Endothelial cell of umbilical vein (primary cell): ENCODE measurements at regions not wholly inside any gene's neighbourhood (a gene's known extent, or its start where the extent isn't known, plus 50 kb on each side); places are given as distances from the start of the nearest gene placed in this dataset.

ENCODE experiments used
- BruUV-seq: library from RNA; stranded (reverse); fragments of 400-500 nt; replicated peaks from 2 replicates; lab custom pipeline; 2021; lab: Mats Ljungman, UMichigan
- CTCF ChIA-PET: fragments of 300-600, 350-600 bp; sonication (Branson Sonifier 250); formaldehyde crosslinking; loops from one replicate; lab custom pipeline; 2021; ENCODE audit warnings: antibody characterized with exemption, inconsistent platforms; lab: Charles Lee
- POLR2A ChIA-PET: fragments of 300-600, 350-600 bp; sonication (Branson Sonifier 250); formaldehyde crosslinking; loops from one replicate; lab custom pipeline; 2021; ENCODE audit warnings: antibody characterized with exemption, inconsistent platforms; lab: Charles Lee
- DNase-seq: peaks from one replicate; pipeline ENCODE4 v3.0.0-alpha.2; 2011; ENCODE audit warnings: low read depth, low spot score
- FAIRE-seq: peaks from 2 replicates; lab custom pipeline; 2011; peaks lifted over from hg19 to GRCh38; lab: Jason Lieb, UNC
- H2AFZ ChIP-seq: 2 replicates; pipeline ENCODE4 v1.6.0; 2012; ENCODE audit warnings: low read depth, low read length, control low read depth, inconsistent platforms
- H3K27ac ChIP-seq: 2 replicates; pipeline ENCODE4 v1.5.1; 2011; ENCODE audit warnings: low read depth, mild to moderate bottlenecking, control low read depth, low read length, moderate library complexity; ENCODE audit not compliant: insufficient read depth
- H3K27me3 ChIP-seq, 2 experiments: 2 replicates each; pipeline versions ENCODE4 v1.6.0 to v1.6.1; 2011; ENCODE audit warnings: low read length in 2 of 2, mixed read lengths in 1 of 2; ENCODE audit not compliant: control insufficient read depth in 2 of 2, insufficient read depth in 2 of 2
- H3K36me3 ChIP-seq, 2 experiments: 2 replicates in 1 of 2; 3 replicates in 1 of 2; pipeline ENCODE4 v1.5.1; 2011; ENCODE audit warnings: low read length in 2 of 2, mild to moderate bottlenecking in 1 of 2, moderate library complexity in 1 of 2; ENCODE audit not compliant: control insufficient read depth in 2 of 2, insufficient read depth in 2 of 2; ENCODE audit errors: extremely low read depth in 1 of 2
- H3K4me1 ChIP-seq: 3 replicates; pipeline ENCODE4 v1.5.1; 2011; ENCODE audit warnings: mild to moderate bottlenecking, low read length; ENCODE audit not compliant: control insufficient read depth, insufficient read depth; ENCODE audit errors: extremely low read depth
- H3K4me2 ChIP-seq: 2 replicates; pipeline ENCODE4 v1.6.1; 2011; ENCODE audit warnings: low read length, control low read depth, mixed read lengths; ENCODE audit not compliant: insufficient read depth
- H3K4me3 ChIP-seq, 3 experiments: fragments of 200-600 bp in 1 of 3; sonication (generic), shearing (Covaris generic) in 1 of 3; replicated peaks in 1 of 3; 2 replicates each; pipeline ENCODE4 v1.5.1; 2011 to 2016; ENCODE audit warnings: control low read depth in 3 of 3, low read length in 3 of 3, mild to moderate bottlenecking in 2 of 3, inconsistent platforms in 1 of 3, low read depth in 1 of 3, moderate library complexity in 1 of 3; ENCODE audit not compliant: insufficient read depth in 1 of 3
- H3K79me2 ChIP-seq: 2 replicates; pipeline ENCODE4 v1.6.0; 2012; ENCODE audit warnings: low read length, inconsistent platforms; ENCODE audit not compliant: control insufficient read depth, insufficient read depth
- H3K9ac ChIP-seq: replicated peaks from 2 replicates; pipeline ENCODE3; 2011; ENCODE audit warnings: low read length, control low read depth; ENCODE audit not compliant: insufficient read depth; ENCODE audit errors: extremely low read depth
- H3K9me1 ChIP-seq: replicated peaks from 3 replicates; pipeline ENCODE4 v1.6.0; 2011; ENCODE audit warnings: mild to moderate bottlenecking, low read length; ENCODE audit not compliant: control insufficient read depth, insufficient read depth; ENCODE audit errors: extremely low read depth
- H3K9me3 ChIP-seq: replicated peaks from 2 replicates; pipeline ENCODE4 v1.5.1; 2012; ENCODE audit warnings: low read length, inconsistent platforms; ENCODE audit not compliant: control insufficient read depth, insufficient read depth
- H4K20me1 ChIP-seq: replicated peaks from 2 replicates; pipeline ENCODE3; 2011; ENCODE audit warnings: mild to moderate bottlenecking, low read length; ENCODE audit not compliant: control insufficient read depth, insufficient read depth; ENCODE audit errors: extremely low read depth
- EZH2 ChIP-seq: IDR thresholded peaks from 2 replicates; pipeline ENCODE4 v1.6.1; 2012; ENCODE audit warnings: borderline replicate concordance, low read depth, mild to moderate bottlenecking, moderate library complexity, low read length, inconsistent platforms; ENCODE audit not compliant: severe bottlenecking
- FOS ChIP-seq: IDR thresholded peaks from 2 replicates; pipeline ENCODE4 v1.6.1; 2011; ENCODE audit warnings: mild to moderate bottlenecking, low read length, moderate library complexity, borderline replicate concordance; ENCODE audit not compliant: insufficient read depth
- GATA2 ChIP-seq: IDR thresholded peaks from 2 replicates; pipeline ENCODE4 v1.7.0; 2011; ENCODE audit warnings: low read depth, mild to moderate bottlenecking, moderate library complexity, mixed read lengths, low read length; ENCODE audit not compliant: insufficient read length, insufficient read depth
- JUN ChIP-seq: IDR thresholded peaks from 2 replicates; pipeline ENCODE4 v1.6.1; 2011; ENCODE audit warnings: borderline replicate concordance, low read depth; ENCODE audit not compliant: insufficient read length, insufficient read depth
- MYC ChIP-seq: IDR thresholded peaks from one replicate; pipeline ENCODE4 v1.6.1; 2011; ENCODE audit warnings: mild to moderate bottlenecking, low read depth, low read length
- POLR2A ChIP-seq: IDR thresholded peaks from 2 replicates; pipeline ENCODE4 v1.6.1; 2012; ENCODE audit warnings: low read depth, mild to moderate bottlenecking, control low read depth, low read length
- POLR2AphosphoS5 ChIP-seq: IDR thresholded peaks from 2 replicates; pipeline ENCODE4 v1.6.1; 2012; ENCODE audit warnings: low read depth, mild to moderate bottlenecking, control low read depth, low read length, moderate library complexity; ENCODE audit not compliant: insufficient read depth
- dilution Hi-C: fragments of 300-500 bp; cut with MboI; formaldehyde crosslinking; loops from one replicate; pipeline ENCODE4 v1.15.0; 2019; ENCODE audit warnings: low sequenced_read_pairs; ENCODE audit not compliant: extremely low pct_ligation_motif_present
- intact Hi-C: fragments of 100-400 bp; cut with micrococcal nuclease; formaldehyde crosslinking; loops from one replicate; pipeline ENCODE4 v1.10.0; 2022
- TF ChIP-seq, protein P1 (sequence below): IDR thresholded peaks from 2 replicates; pipeline ENCODE4 v1.6.1; 2011; ENCODE audit not compliant: insufficient read depth, insufficient read length
- TF ChIP-seq, protein P2 (sequence below), 2 donors: IDR thresholded peaks; 1 replicate in 1 of 2; 2 replicates in 1 of 2; pipeline ENCODE4 v1.5.1; 2011; ENCODE audit warnings: low read length in 2 of 2, mild to moderate bottlenecking in 2 of 2, moderate library complexity in 2 of 2, control low read depth in 1 of 2, inconsistent platforms in 1 of 2, low read depth in 1 of 2; ENCODE audit not compliant: insufficient read depth in 1 of 2; ENCODE audit errors: extremely low read depth in 1 of 2

DNA sequence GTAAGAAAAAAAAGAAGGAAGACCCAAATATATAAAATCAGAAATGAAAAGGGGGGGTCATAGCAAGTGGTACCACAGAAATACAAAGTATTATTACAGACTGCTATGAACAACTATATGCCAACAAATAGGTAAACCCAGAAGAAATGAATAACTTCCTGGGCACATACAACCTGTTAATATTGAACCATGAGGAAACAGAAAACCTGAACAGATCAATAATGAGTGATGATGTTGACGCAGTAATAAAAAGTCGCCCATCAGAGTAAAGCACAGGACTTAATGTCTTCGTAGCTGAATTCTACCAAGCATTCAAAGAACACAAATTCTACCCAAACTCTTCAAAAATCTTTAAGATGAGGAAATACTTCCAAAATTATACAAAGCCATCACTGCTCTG lies 921.6 kb upstream of the SEMA6D start:
- BruUV-seq, result no TSS peak
- POLR2A ChIA-PET, result no interaction called here
- no peak for FAIRE-seq

DNA sequence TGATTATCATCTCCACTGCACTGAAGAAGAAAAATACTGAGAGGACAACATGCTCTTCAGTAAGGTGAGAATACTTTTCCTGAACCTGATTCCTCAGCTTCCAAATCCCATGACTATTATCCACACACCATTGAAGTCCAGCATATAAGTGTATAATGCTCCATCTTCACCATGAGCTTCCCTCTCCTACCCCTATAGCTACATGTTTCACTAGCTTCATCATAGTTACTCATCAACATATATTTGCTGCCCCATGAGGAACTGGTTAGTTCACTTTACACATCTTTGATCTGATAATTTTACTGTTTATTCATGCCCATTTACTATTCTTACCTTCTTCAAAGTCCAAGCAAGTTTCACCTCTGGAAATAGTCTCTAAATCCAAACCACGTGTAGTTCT lies 908.5 kb upstream of the SEMA6D start:
- dilution Hi-C loops, result no loop called here
- Histone ChIP-seq H3K79me2 (no peaks in the 10 kb centered on the region), H3K9ac (no peak overlapping the region), H3K4me2 (no peak overlapping the region), H2AFZ (no peak overlapping the region), H3K9me3 (no peaks in the 10 kb centered on the region), H3K9me1 (no peaks in the 10 kb centered on the region), H4K20me1 (no peaks in the 10 kb centered on the region), H3K27me3 (no peaks in the 10 kb centered on the region), H3K27ac (no peak overlapping the region), H3K4me3 (no peak overlapping the region), H3K36me3 (no peaks in the 10 kb centered on the region), H3K4me1 (no peaks in the 10 kb centered on the region)
- ChIA-PET CTCF (no interaction called here), POLR2A (no interaction called here)
- TF ChIP-seq EZH2, result no peak
- TF ChIP-seq, protein P1, sequence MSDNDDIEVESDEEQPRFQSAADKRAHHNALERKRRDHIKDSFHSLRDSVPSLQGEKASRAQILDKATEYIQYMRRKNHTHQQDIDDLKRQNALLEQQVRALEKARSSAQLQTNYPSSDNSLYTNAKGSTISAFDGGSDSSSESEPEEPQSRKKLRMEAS, result no peak
- TF ChIP-seq GATA2, result no peak
- TF ChIP-seq MYC, result no peak
- TF ChIP-seq JUN, result no peak
- no peak for TF ChIP-seq POLR2A
- TF ChIP-seq, protein P2, sequence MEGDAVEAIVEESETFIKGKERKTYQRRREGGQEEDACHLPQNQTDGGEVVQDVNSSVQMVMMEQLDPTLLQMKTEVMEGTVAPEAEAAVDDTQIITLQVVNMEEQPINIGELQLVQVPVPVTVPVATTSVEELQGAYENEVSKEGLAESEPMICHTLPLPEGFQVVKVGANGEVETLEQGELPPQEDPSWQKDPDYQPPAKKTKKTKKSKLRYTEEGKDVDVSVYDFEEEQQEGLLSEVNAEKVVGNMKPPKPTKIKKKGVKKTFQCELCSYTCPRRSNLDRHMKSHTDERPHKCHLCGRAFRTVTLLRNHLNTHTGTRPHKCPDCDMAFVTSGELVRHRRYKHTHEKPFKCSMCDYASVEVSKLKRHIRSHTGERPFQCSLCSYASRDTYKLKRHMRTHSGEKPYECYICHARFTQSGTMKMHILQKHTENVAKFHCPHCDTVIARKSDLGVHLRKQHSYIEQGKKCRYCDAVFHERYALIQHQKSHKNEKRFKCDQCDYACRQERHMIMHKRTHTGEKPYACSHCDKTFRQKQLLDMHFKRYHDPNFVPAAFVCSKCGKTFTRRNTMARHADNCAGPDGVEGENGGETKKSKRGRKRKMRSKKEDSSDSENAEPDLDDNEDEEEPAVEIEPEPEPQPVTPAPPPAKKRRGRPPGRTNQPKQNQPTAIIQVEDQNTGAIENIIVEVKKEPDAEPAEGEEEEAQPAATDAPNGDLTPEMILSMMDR (IDR thresholded peaks at IDR 0.05; ENCODE audit: extremely low read depth in 1 of 2, insufficient read depth in 1 of 2, low read depth in 1 of 2, low read length in 2 of 2), result no peak
- no peak for TF ChIP-seq FOS
- TF ChIP-seq POLR2AphosphoS5, result no peak
- DNase-seq (no peak), FAIRE-seq (no peak)
- no TSS peak for BruUV-seq
- intact Hi-C loops, result no loop called here

More for the DNA sequence above, 921.6 kb upstream of the SEMA6D start:
- CTCF ChIA-PET, result no interaction called here
- intact Hi-C loops, result no loop called here
- Histone ChIP-seq H3K9me3 (no peaks in the 10 kb centered on the region), H3K27me3 (no peaks in the 10 kb centered on the region), H2AFZ (no peak overlapping the region), H3K9me1 (no peaks in the 10 kb centered on the region), H3K4me2 (no peak overlapping the region), H3K79me2 (no peaks in the 10 kb centered on the region), H4K20me1 (no peaks in the 10 kb centered on the region), H3K4me1 (no peaks in the 10 kb centered on the region), H3K9ac (no peak overlapping the region), H3K4me3 (no peak overlapping the region), H3K36me3 (no peaks in the 10 kb centered on the region), H3K27ac (no peak overlapping the region)
- no peak for DNase-seq
- dilution Hi-C loops, result no loop called here
- TF ChIP-seq GATA2 (no peak), MYC (no peak)
- TF ChIP-seq, protein P2 (IDR thresholded peaks at IDR 0.05; ENCODE audit: extremely low read depth in 1 of 2, insufficient read depth in 1 of 2, low read depth in 1 of 2, low read length in 2 of 2), result no peak
